Caco-2 (cell line): ENCODE measurements at regions not wholly inside any gene's neighbourhood (a gene's known extent, or its start where the extent isn't known, plus 50 kb on each side); places are given as distances from the start of the nearest gene placed in this dataset.

Experiments
- BruUV-seq: library from RNA; stranded (reverse); fragments of 400-500 nt; replicated peaks from 2 replicates; lab custom pipeline; 2021; lab: Mats Ljungman, UMichigan
- CTCF ChIA-PET: fragments of 300-600 bp; sonication (Branson Sonifier 250); formaldehyde crosslinking; loops from one replicate; lab custom pipeline; 2022; ENCODE audit warnings: antibody characterized with exemption; lab: Charles Lee
- POLR2A ChIA-PET: fragments of 300-600 bp; sonication (Branson Sonifier 250); formaldehyde crosslinking; loops from one replicate; lab custom pipeline; 2022; ENCODE audit warnings: antibody characterized with exemption; lab: Charles Lee
- DNase-seq, 2 experiments: peaks; one replicate each; pipeline versions ENCODE4 v3.0.0 to v3.0.0-alpha.2; 2020 to 2022
- H3K27me3 ChIP-seq: replicated peaks from 2 replicates; pipeline ENCODE4 v1.6.0; 2011; ENCODE audit warnings: low read length; ENCODE audit not compliant: control insufficient read depth, insufficient read depth
- H3K36me3 ChIP-seq: 2 replicates; pipeline ENCODE4 v1.5.1; 2011; ENCODE audit warnings: low read length; ENCODE audit not compliant: control insufficient read depth, insufficient read depth
- H3K4me1 ChIP-seq: fragments of 250-450 bp; sonication (Bioruptor Pico); 2 replicates; pipeline ENCODE4 v1.5.1; 2020; ENCODE audit warnings: mild to moderate bottlenecking
- H3K4me3 ChIP-seq: 2 replicates; pipeline ENCODE4 v1.5.1; 2011; ENCODE audit warnings: low read depth, mild to moderate bottlenecking, control low read depth, low read length
- H3K9me3 ChIP-seq: fragments of 250-450 bp; sonication (Bioruptor Pico); 2 replicates; pipeline ENCODE4 v1.5.1; 2020; ENCODE audit warnings: mild to moderate bottlenecking, moderate library complexity
- H3K27ac Mint-ChIP-seq: one replicate; pipeline ENCODE4 v1.8.0; 2022; ENCODE audit warnings: mixed read lengths; ENCODE audit not compliant: unreplicated experiment
- H3K27me3 Mint-ChIP-seq: one replicate; pipeline ENCODE4 v1.8.0; 2022; ENCODE audit warnings: mixed read lengths; ENCODE audit not compliant: insufficient read depth, unreplicated experiment
- H3K36me3 Mint-ChIP-seq: one replicate; pipeline ENCODE4 v1.8.0; 2022; ENCODE audit warnings: mild to moderate bottlenecking, mixed read lengths; ENCODE audit not compliant: insufficient read depth, unreplicated experiment
- H3K4me1 Mint-ChIP-seq: one replicate; pipeline ENCODE4 v1.8.0; 2022; ENCODE audit warnings: low read depth, mixed read lengths; ENCODE audit not compliant: unreplicated experiment
- H3K4me3 Mint-ChIP-seq: one replicate; pipeline ENCODE4 v1.8.0; 2022; ENCODE audit warnings: mild to moderate bottlenecking, moderate library complexity, mixed read lengths; ENCODE audit not compliant: unreplicated experiment
- H3K9me3 Mint-ChIP-seq: one replicate; pipeline ENCODE4 v1.8.0; 2022; ENCODE audit warnings: mixed read lengths; ENCODE audit not compliant: unreplicated experiment
- intact Hi-C: fragments of 100-400 bp; cut with micrococcal nuclease; formaldehyde crosslinking; loops from one replicate; pipeline ENCODE4 v1.10.0; 2022; ENCODE audit not compliant: unreplicated experiment
- TF ChIP-seq, protein P1 (sequence below), 2 experiments: fragments of 200-600 bp in 1 of 2; IDR thresholded peaks; 1 replicate in 1 of 2; 2 replicates in 1 of 2; pipeline versions ENCODE4 v1.5.1 to v1.8.0; 2011 to 2022; ENCODE audit warnings: antibody characterized with exemption in 1 of 2, control low read depth in 1 of 2, inconsistent platforms in 1 of 2, low read depth in 1 of 2, low read length in 1 of 2, mild to moderate bottlenecking in 1 of 2, moderate library complexity in 1 of 2; ENCODE audit not compliant: insufficient read depth in 1 of 2, severe bottlenecking in 1 of 2, unreplicated experiment in 1 of 2

DNA sequence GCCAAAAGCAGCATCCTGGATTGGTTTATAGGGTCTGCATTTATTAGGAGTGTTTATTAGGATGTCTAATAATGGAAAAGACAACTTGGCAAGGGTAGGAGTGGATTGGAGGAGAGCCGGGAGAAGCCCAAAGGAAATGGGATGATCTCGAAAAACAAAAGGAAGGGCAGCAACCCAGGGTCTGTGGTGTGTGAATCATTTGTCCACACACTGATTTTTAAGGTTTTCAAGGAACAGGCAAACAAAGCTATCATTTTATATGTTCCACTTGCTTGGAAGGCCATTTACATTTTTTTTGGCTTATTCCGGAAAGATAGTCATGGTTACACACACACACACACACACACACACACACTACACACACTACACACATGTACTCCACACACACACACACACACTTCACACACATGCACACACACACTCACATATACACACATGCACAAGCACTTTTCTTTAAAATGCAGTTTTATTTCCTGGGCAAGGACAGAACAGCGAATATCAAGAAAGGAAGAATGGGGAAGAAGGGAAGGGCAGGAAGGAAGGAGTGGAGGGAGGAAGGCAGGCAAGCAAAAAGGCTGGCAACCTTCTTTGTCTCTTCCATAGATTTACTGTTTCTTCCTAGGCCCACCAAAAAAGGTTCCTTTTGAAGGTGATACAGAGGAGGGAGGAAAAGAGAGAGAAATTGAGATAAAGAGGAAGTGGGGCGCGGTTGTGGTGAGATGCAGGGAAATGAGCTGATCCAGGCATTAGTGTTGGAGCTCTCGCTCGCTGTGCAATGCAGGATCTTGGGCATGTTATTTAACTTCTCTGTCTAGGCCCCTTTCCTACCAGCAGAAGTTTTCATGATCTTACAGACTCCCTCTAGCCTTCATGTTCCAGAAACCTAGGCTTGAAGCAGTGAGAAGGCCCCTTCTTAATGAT lies 88.6 kb upstream of the MAML3 start:
- Mint-ChIP-seq H3K4me3 (no peak overlapping the region), H3K27ac (no peak overlapping the region), H3K27me3 (no peaks in the 10 kb centered on the region), H3K36me3 (no peaks in the 10 kb centered on the region), H3K9me3 (no peaks in the 10 kb centered on the region), H3K4me1 (peaks cover 27% of the 10 kb centered on the region)
- no peaks in the 10 kb centered on the region for H3K27me3 ChIP-seq
- ChIA-PET CTCF (interaction anchor here (0.6 kb wide), 1 partner anchor 8 kb away, joined by 3 read pairs; no protein-coding TSS in a partner anchor), POLR2A (no interaction called here)
- H3K9me3 ChIP-seq: no peaks in the 10 kb centered on the region
- intact Hi-C loops: loop anchor here (1.0 kb wide), 1 partner anchor 155 kb away; no protein-coding TSS in a partner anchor
- H3K36me3 ChIP-seq: no peaks in the 10 kb centered on the region
- no peak for DNase-seq
- TF ChIP-seq, protein P1, sequence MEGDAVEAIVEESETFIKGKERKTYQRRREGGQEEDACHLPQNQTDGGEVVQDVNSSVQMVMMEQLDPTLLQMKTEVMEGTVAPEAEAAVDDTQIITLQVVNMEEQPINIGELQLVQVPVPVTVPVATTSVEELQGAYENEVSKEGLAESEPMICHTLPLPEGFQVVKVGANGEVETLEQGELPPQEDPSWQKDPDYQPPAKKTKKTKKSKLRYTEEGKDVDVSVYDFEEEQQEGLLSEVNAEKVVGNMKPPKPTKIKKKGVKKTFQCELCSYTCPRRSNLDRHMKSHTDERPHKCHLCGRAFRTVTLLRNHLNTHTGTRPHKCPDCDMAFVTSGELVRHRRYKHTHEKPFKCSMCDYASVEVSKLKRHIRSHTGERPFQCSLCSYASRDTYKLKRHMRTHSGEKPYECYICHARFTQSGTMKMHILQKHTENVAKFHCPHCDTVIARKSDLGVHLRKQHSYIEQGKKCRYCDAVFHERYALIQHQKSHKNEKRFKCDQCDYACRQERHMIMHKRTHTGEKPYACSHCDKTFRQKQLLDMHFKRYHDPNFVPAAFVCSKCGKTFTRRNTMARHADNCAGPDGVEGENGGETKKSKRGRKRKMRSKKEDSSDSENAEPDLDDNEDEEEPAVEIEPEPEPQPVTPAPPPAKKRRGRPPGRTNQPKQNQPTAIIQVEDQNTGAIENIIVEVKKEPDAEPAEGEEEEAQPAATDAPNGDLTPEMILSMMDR (IDR thresholded peaks at IDR 0.05; ENCODE audit: insufficient read depth in 1 of 2, low read depth in 1 of 2, low read length in 1 of 2, severe bottlenecking in 1 of 2, unreplicated experiment in 1 of 2): no peak
- peaks cover 7% of the 10 kb centered on the region; the same call in 1 of the 2 replicates for H3K4me1 ChIP-seq
- BruUV-seq: no TSS peak
- H3K4me3 ChIP-seq: no peak overlapping the region

DNA sequence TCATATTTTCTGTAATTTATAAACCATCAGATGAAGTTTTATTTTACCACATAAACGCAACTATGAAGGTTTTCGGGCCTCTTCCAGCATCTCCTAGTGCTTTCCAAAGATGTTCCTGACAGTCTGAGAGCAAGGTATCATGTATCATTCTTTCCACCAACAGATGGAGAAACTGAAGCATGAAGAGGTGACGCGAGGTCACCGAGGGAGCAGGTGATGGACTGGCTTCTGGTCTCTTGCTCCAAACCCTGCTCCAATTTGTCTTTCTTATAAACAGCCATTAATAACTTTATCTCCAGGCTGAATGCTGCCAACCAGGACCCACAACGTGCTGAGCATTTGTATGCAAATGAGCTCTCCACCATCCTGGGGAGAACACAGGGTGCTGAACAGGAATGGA lies 86.3 kb upstream of the MAML3 start:
- no peak for DNase-seq
- CTCF ChIA-PET: no interaction called here
- Histone ChIP-seq H3K27me3 (no peaks in the 10 kb centered on the region), H3K36me3 (no peaks in the 10 kb centered on the region), H3K9me3 (no peaks in the 10 kb centered on the region), H3K4me3 (no peak overlapping the region), H3K4me1 (peaks cover 7% of the 10 kb centered on the region; the same call in 1 of the 2 replicates)
- Mint-ChIP-seq H3K9me3 (no peaks in the 10 kb centered on the region), H3K4me1 (peaks cover 27% of the 10 kb centered on the region), H3K36me3 (no peaks in the 10 kb centered on the region), H3K27me3 (no peaks in the 10 kb centered on the region), H3K27ac (no peak overlapping the region), H3K4me3 (no peak overlapping the region)
- BruUV-seq: no TSS peak
- TF ChIP-seq, protein P1 (IDR thresholded peaks at IDR 0.05; ENCODE audit: insufficient read depth in 1 of 2, low read depth in 1 of 2, low read length in 1 of 2, severe bottlenecking in 1 of 2, unreplicated experiment in 1 of 2): no peak
- intact Hi-C loops: no loop called here
- POLR2A ChIA-PET: no interaction called here

DNA sequence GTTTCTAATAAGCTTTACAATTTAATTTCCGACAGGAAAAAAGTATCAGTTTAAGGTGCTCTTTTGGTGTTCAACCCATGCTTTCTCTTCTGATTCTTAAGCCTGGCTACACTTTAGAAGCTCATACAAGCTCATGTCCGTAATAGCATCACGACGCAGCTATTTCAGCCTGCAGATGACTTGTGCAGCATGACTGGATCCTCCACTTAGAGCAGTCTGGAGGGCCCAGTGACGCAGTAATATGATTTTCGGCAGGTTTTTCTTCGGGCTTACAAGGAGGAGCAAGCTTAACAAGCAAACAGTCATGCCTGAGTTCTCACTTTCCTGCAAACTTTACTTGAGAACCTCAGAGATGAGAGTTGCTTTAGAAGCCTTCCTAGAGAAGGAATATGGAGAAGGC lies 85.3 kb upstream of the MAML3 start:
- Mint-ChIP-seq H3K4me1 (peaks cover 27% of the 10 kb centered on the region), H3K9me3 (no peaks in the 10 kb centered on the region), H3K4me3 (no peak overlapping the region), H3K27ac (no peak overlapping the region), H3K36me3 (no peaks in the 10 kb centered on the region), H3K27me3 (no peaks in the 10 kb centered on the region)
- intact Hi-C loops: no loop called here
- Histone ChIP-seq H3K4me3 (no peak overlapping the region), H3K36me3 (no peaks in the 10 kb centered on the region), H3K4me1 (peaks cover 7% of the 10 kb centered on the region; the same call in 1 of the 2 replicates), H3K27me3 (no peaks in the 10 kb centered on the region), H3K9me3 (no peaks in the 10 kb centered on the region)
- ChIA-PET CTCF (no interaction called here), POLR2A (no interaction called here)
- no peak for DNase-seq
- TF ChIP-seq, protein P1 (IDR thresholded peaks at IDR 0.05; ENCODE audit: insufficient read depth in 1 of 2, low read depth in 1 of 2, low read length in 1 of 2, severe bottlenecking in 1 of 2, unreplicated experiment in 1 of 2): no peak
- no TSS peak for BruUV-seq
